AG04449 (cell line): ENCODE measurements at regions not wholly inside any gene's neighbourhood (a gene's known extent, or its start where the extent isn't known, plus 50 kb on each side); places are given as distances from the start of the nearest gene placed in this dataset.

Source experiments
- CTCF ChIA-PET: fragments of 350-600 bp; formaldehyde crosslinking; extraction: SDS; loops from one replicate; lab custom pipeline; 2021; ENCODE audit warnings: antibody characterized with exemption; lab: Yijun Ruan, JAX
- POLR2A ChIA-PET: fragments of 400-600, 350-600 bp; formaldehyde crosslinking; extraction: SDS; loops from one replicate; lab custom pipeline; 2020; ENCODE audit warnings: antibody characterized with exemption, inconsistent platforms; lab: Yijun Ruan, JAX
- DNase-seq: peaks from one replicate; pipeline ENCODE4 v3.0.0-alpha.2; 2010; ENCODE audit warnings: low read depth, low spot score
- H3K4me3 ChIP-seq: 2 replicates; pipeline ENCODE4 v1.5.1; 2011; ENCODE audit warnings: low read depth, mild to moderate bottlenecking, control low read depth, low read length
- CTCF ChIP-seq: IDR thresholded peaks from one replicate; pipeline ENCODE4 v1.5.1; 2011; ENCODE audit warnings: mild to moderate bottlenecking, moderate library complexity, low read length, control low read depth, inconsistent platforms; ENCODE audit not compliant: insufficient read depth; ENCODE audit errors: missing control alignments

- no peak for DNase-seq
- no peak overlapping the region for H3K4me3 ChIP-seq
- ChIA-PET POLR2A (no interaction called here), CTCF (no interaction called here)
- TF ChIP-seq CTCF: no peak
Observed at GRCh38 chr3:161990036-161990435, 493.4 kb downstream of the OTOL1 start.

- H3K4me3 ChIP-seq: no peak overlapping the region
- POLR2A ChIA-PET: no interaction called here
- no peak for TF ChIP-seq CTCF
- CTCF ChIA-PET: no interaction called here
- DNase-seq: no peak
Observed at GRCh38 chr3:161991901-161992540, 495.4 kb downstream of the OTOL1 start.

GRCh38 chr3:161999846-162000245, 503.2 kb downstream of the OTOL1 start:
- ChIA-PET POLR2A (no interaction called here), CTCF (no interaction called here)
- no peak overlapping the region for H3K4me3 ChIP-seq
- DNase-seq: no peak
- no peak for TF ChIP-seq CTCF

- TF ChIP-seq CTCF: no peak
- DNase-seq: no peak
- ChIA-PET POLR2A (no interaction called here), CTCF (no interaction called here)
- no peak overlapping the region for H3K4me3 ChIP-seq
Observed at GRCh38 chr3:162007722-162008121, 511.1 kb downstream of the OTOL1 start.

- TF ChIP-seq CTCF: no peak
- ChIA-PET POLR2A (no interaction called here), CTCF (no interaction called here)
- no peak for DNase-seq
- H3K4me3 ChIP-seq: no peak overlapping the region
Observed at GRCh38 chr3:162012633-162013032, 516.0 kb downstream of the OTOL1 start.

GRCh38 chr3:162014284-162014683, 517.7 kb downstream of the OTOL1 start:
- ChIA-PET POLR2A (interaction anchor here (0.6 kb wide), 1 partner anchor 36 kb away, joined by 3 read pairs; no protein-coding TSS in a partner anchor), CTCF (no interaction called here)
- no peak for TF ChIP-seq CTCF
- no peak for DNase-seq
- H3K4me3 ChIP-seq: no peak overlapping the region
